DOHH2 (cell line): ENCODE measurements at regions not wholly inside any gene's neighbourhood (a gene's known extent, or its start where the extent isn't known, plus 50 kb on each side); places are given as distances from the start of the nearest gene placed in this dataset.

Experiments
- H3F3A ChIP-seq: fragments of 200-600 bp; sonication (generic), shearing (Covaris generic); 2 replicates; pipeline ENCODE4 v1.6.0; 2016; ENCODE audit warnings: antibody characterized with exemption, mild to moderate bottlenecking; ENCODE audit not compliant: control insufficient read depth, insufficient read depth
- H3K27ac ChIP-seq: fragments of 200-600 bp; sonication (generic); 2 replicates; pipeline ENCODE4 v1.5.1; 2014; ENCODE audit warnings: low read depth, mild to moderate bottlenecking, low read length, moderate library complexity
- H3K27me3 ChIP-seq: fragments of 200-600 bp; sonication (generic); 2 replicates; pipeline ENCODE4 v1.6.1; 2014; ENCODE audit warnings: mild to moderate bottlenecking, low read length, mixed read lengths; ENCODE audit not compliant: control insufficient read depth
- H3K36me3 ChIP-seq: fragments of 200-600 bp; sonication (generic); 2 replicates; pipeline ENCODE4 v1.6.1; 2014; ENCODE audit warnings: mild to moderate bottlenecking, low read length, moderate library complexity, mixed read lengths; ENCODE audit not compliant: control insufficient read depth
- H3K4me1 ChIP-seq: fragments of 200-600 bp; sonication (generic); 2 replicates; pipeline ENCODE4 v1.6.1; 2014; ENCODE audit warnings: mild to moderate bottlenecking, low read length, mixed read lengths; ENCODE audit not compliant: control insufficient read depth
- H3K4me2 ChIP-seq: fragments of 200-600 bp; sonication (generic); 2 replicates; pipeline ENCODE4 v1.6.0; 2014; ENCODE audit warnings: mild to moderate bottlenecking, low read length, moderate library complexity
- H3K4me3 ChIP-seq: fragments of 200-600 bp; sonication (generic); 2 replicates; pipeline ENCODE4 v1.5.1; 2014; ENCODE audit warnings: mild to moderate bottlenecking, low read length, mixed read lengths
- H3K79me2 ChIP-seq: fragments of 200-600 bp; sonication (generic); 2 replicates; pipeline ENCODE4 v1.6.1; 2014; ENCODE audit warnings: mild to moderate bottlenecking, low read length, mixed read lengths; ENCODE audit not compliant: control insufficient read depth
- H3K9me2 ChIP-seq: fragments of 200-600 bp; sonication (generic); replicated peaks from 2 replicates; pipeline ENCODE4 v1.6.1; 2014; ENCODE audit warnings: mild to moderate bottlenecking, low read length, mixed read lengths; ENCODE audit not compliant: control insufficient read depth
- H3K9me3 ChIP-seq: fragments of 200-600 bp; sonication (generic); 2 replicates; pipeline ENCODE4 v1.6.1; 2014; ENCODE audit warnings: antibody characterized with exemption, low read length, mixed read lengths; ENCODE audit not compliant: control insufficient read depth, insufficient read depth
- H4K20me1 ChIP-seq: fragments of 200-600 bp; sonication (generic); 2 replicates; pipeline ENCODE4 v1.6.0; 2014; ENCODE audit warnings: low read depth, mild to moderate bottlenecking, antibody characterized with exemption, low read length, moderate library complexity; ENCODE audit not compliant: control insufficient read depth, insufficient read depth
- CTCF ChIP-seq: fragments of 200-600 bp; sonication (generic); IDR thresholded peaks from one replicate; pipeline ENCODE4 v1.5.1; 2014; ENCODE audit warnings: antibody characterized with exemption, mild to moderate bottlenecking, low read depth, low read length; ENCODE audit not compliant: poor library complexity, severe bottlenecking
- EZH2phosphoT487 ChIP-seq: fragments of 200-600 bp; sonication (generic); IDR thresholded peaks from 2 replicates; pipeline ENCODE4 v1.6.1; 2017; ENCODE audit warnings: borderline replicate concordance, mild to moderate bottlenecking, antibody characterized with exemption, low read length, moderate library complexity, mixed read lengths

GRCh38 chr3:107933450-107933849 is 157.4 kb downstream of the CD47 start:
- peaks cover 11% of the 10 kb centered on the region; the same call in 1 of the 2 replicates for H3K27me3 ChIP-seq
- H3K4me2 ChIP-seq, result no peak overlapping the region
- TF ChIP-seq EZH2phosphoT487 (no peak), CTCF (no peak)
- H3K9me2 ChIP-seq, result no peaks in the 10 kb centered on the region
- H3K9me3 ChIP-seq, result no peaks in the 10 kb centered on the region
- H3K4me3 ChIP-seq, result no peak overlapping the region
- H3F3A ChIP-seq, result no peaks in the 10 kb centered on the region
- H3K4me1 ChIP-seq, result no peaks in the 10 kb centered on the region
- H3K27ac ChIP-seq, result no peak overlapping the region
- H3K79me2 ChIP-seq, result no peaks in the 10 kb centered on the region
- no peaks in the 10 kb centered on the region for H3K36me3 ChIP-seq
- H4K20me1 ChIP-seq, result no peaks in the 10 kb centered on the region

- no peaks in the 10 kb centered on the region for H3K36me3 ChIP-seq
- H3K27me3 ChIP-seq, result peaks cover 23% of the 10 kb centered on the region
- no peak overlapping the region for H3K4me2 ChIP-seq
- H3K4me3 ChIP-seq, result no peak overlapping the region
- H3K9me2 ChIP-seq, result no peaks in the 10 kb centered on the region
- H3K9me3 ChIP-seq, result no peaks in the 10 kb centered on the region
- no peaks in the 10 kb centered on the region for H4K20me1 ChIP-seq
- H3K27ac ChIP-seq, result no peak overlapping the region
- peaks cover 15% of the 10 kb centered on the region for H3K4me1 ChIP-seq
- TF ChIP-seq EZH2phosphoT487 (no peak), CTCF (no peak)
- no peaks in the 10 kb centered on the region for H3F3A ChIP-seq
- no peaks in the 10 kb centered on the region for H3K79me2 ChIP-seq
These were observed 159.5 kb downstream of the CD47 start for GRCh38 chr3:107931326-107931725.

- H3K4me1 ChIP-seq, result peaks cover 15% of the 10 kb centered on the region
- no peak overlapping the region for H3K4me3 ChIP-seq
- H4K20me1 ChIP-seq, result no peaks in the 10 kb centered on the region
- no peak overlapping the region for H3K4me2 ChIP-seq
- no peaks in the 10 kb centered on the region for H3K9me3 ChIP-seq
- TF ChIP-seq EZH2phosphoT487 (no peak), CTCF (no peak)
- no peaks in the 10 kb centered on the region for H3K36me3 ChIP-seq
- no peak overlapping the region for H3K27ac ChIP-seq
- peaks cover 21% of the 10 kb centered on the region for H3K27me3 ChIP-seq
- H3K9me2 ChIP-seq, result no peaks in the 10 kb centered on the region
- no peaks in the 10 kb centered on the region for H3F3A ChIP-seq
- H3K79me2 ChIP-seq, result no peaks in the 10 kb centered on the region
These were observed 161.7 kb downstream of the CD47 start for GRCh38 chr3:107929088-107929487.

- H3K79me2 ChIP-seq, result no peaks in the 10 kb centered on the region
- no peaks in the 10 kb centered on the region for H3F3A ChIP-seq
- peaks cover 15% of the 10 kb centered on the region for H3K4me1 ChIP-seq
- no peaks in the 10 kb centered on the region for H3K9me2 ChIP-seq
- peaks cover 21% of the 10 kb centered on the region for H3K27me3 ChIP-seq
- H3K36me3 ChIP-seq, result no peaks in the 10 kb centered on the region
- peak overlapping the region; percentile 66 for H3K4me3 ChIP-seq
- no peak overlapping the region for H3K27ac ChIP-seq
- TF ChIP-seq EZH2phosphoT487 (no peak), CTCF (no peak)
- no peaks in the 10 kb centered on the region for H4K20me1 ChIP-seq
- H3K9me3 ChIP-seq, result no peaks in the 10 kb centered on the region
- H3K4me2 ChIP-seq, result peak overlapping the region; percentile 59
These were observed 162.8 kb downstream of the CD47 start for GRCh38 chr3:107928084-107928445.
